H1 (cell line): ENCODE measurements at regions not wholly inside any gene's neighbourhood (a gene's known extent, or its start where the extent isn't known, plus 50 kb on each side); places are given as distances from the start of the nearest gene placed in this dataset.

Experiments used
- EZH2 ChIP-seq: fragments of 200-600 bp; sonication (generic); IDR thresholded peaks from 2 replicates; pipeline ENCODE4 v1.7.1; 2012; ENCODE audit warnings: low read depth, mild to moderate bottlenecking, moderate library complexity, low read length, inconsistent platforms; ENCODE audit not compliant: severe bottlenecking
- GABPA ChIP-seq: IDR thresholded peaks from 2 replicates; pipeline ENCODE4 v1.6.1; 2011; ENCODE audit warnings: mild to moderate bottlenecking, low read length, moderate library complexity, borderline replicate concordance; ENCODE audit not compliant: insufficient read depth
- JUN ChIP-seq: IDR thresholded peaks from 2 replicates; pipeline ENCODE4 v1.6.1; 2011; ENCODE audit warnings: low read depth, mild to moderate bottlenecking, improper control_type of control experiment, low read length
- TF ChIP-seq, protein P1 (sequence below): fragments of 300-600 bp; sonication (generic); IDR thresholded peaks from 2 replicates; pipeline ENCODE4 v1.7.1; 2012; ENCODE audit warnings: low read length, moderate library complexity, mild to moderate bottlenecking, inconsistent platforms; ENCODE audit not compliant: insufficient replicate concordance

DNA sequence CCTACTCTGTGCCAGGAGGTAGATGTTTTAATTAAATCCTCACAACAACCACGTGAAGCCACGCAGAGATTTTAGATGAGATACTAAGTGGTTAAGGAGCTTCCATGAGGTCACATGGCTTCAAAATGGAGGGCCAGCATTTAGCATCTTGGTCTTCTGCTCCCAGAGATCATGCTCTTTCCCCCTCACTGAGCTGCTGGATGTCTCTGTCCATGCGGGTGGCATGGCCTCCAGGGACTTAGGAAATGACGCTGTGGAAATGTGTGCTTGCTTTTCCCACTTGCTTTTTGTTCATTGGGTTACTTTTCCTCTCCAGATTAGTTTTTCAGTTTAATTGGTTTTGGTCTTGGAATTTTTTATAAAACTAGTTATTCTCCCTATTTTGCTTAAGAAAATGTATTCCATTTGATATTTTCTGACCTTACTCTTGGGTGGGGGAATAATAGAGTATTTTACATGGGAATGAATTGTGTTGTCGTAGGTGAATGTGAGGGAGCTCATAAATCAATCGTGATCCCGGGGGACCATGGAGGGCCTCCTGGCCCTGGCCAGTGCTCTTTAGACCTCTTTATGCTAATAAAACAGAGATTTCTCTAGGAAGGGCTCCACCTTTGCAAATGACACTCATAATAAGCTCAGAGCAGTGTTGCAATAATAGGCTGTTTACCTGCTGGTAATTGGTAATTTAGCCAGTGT, 376.0 kb upstream of the ONECUT1 start (continued):
- TF ChIP-seq, protein P1, sequence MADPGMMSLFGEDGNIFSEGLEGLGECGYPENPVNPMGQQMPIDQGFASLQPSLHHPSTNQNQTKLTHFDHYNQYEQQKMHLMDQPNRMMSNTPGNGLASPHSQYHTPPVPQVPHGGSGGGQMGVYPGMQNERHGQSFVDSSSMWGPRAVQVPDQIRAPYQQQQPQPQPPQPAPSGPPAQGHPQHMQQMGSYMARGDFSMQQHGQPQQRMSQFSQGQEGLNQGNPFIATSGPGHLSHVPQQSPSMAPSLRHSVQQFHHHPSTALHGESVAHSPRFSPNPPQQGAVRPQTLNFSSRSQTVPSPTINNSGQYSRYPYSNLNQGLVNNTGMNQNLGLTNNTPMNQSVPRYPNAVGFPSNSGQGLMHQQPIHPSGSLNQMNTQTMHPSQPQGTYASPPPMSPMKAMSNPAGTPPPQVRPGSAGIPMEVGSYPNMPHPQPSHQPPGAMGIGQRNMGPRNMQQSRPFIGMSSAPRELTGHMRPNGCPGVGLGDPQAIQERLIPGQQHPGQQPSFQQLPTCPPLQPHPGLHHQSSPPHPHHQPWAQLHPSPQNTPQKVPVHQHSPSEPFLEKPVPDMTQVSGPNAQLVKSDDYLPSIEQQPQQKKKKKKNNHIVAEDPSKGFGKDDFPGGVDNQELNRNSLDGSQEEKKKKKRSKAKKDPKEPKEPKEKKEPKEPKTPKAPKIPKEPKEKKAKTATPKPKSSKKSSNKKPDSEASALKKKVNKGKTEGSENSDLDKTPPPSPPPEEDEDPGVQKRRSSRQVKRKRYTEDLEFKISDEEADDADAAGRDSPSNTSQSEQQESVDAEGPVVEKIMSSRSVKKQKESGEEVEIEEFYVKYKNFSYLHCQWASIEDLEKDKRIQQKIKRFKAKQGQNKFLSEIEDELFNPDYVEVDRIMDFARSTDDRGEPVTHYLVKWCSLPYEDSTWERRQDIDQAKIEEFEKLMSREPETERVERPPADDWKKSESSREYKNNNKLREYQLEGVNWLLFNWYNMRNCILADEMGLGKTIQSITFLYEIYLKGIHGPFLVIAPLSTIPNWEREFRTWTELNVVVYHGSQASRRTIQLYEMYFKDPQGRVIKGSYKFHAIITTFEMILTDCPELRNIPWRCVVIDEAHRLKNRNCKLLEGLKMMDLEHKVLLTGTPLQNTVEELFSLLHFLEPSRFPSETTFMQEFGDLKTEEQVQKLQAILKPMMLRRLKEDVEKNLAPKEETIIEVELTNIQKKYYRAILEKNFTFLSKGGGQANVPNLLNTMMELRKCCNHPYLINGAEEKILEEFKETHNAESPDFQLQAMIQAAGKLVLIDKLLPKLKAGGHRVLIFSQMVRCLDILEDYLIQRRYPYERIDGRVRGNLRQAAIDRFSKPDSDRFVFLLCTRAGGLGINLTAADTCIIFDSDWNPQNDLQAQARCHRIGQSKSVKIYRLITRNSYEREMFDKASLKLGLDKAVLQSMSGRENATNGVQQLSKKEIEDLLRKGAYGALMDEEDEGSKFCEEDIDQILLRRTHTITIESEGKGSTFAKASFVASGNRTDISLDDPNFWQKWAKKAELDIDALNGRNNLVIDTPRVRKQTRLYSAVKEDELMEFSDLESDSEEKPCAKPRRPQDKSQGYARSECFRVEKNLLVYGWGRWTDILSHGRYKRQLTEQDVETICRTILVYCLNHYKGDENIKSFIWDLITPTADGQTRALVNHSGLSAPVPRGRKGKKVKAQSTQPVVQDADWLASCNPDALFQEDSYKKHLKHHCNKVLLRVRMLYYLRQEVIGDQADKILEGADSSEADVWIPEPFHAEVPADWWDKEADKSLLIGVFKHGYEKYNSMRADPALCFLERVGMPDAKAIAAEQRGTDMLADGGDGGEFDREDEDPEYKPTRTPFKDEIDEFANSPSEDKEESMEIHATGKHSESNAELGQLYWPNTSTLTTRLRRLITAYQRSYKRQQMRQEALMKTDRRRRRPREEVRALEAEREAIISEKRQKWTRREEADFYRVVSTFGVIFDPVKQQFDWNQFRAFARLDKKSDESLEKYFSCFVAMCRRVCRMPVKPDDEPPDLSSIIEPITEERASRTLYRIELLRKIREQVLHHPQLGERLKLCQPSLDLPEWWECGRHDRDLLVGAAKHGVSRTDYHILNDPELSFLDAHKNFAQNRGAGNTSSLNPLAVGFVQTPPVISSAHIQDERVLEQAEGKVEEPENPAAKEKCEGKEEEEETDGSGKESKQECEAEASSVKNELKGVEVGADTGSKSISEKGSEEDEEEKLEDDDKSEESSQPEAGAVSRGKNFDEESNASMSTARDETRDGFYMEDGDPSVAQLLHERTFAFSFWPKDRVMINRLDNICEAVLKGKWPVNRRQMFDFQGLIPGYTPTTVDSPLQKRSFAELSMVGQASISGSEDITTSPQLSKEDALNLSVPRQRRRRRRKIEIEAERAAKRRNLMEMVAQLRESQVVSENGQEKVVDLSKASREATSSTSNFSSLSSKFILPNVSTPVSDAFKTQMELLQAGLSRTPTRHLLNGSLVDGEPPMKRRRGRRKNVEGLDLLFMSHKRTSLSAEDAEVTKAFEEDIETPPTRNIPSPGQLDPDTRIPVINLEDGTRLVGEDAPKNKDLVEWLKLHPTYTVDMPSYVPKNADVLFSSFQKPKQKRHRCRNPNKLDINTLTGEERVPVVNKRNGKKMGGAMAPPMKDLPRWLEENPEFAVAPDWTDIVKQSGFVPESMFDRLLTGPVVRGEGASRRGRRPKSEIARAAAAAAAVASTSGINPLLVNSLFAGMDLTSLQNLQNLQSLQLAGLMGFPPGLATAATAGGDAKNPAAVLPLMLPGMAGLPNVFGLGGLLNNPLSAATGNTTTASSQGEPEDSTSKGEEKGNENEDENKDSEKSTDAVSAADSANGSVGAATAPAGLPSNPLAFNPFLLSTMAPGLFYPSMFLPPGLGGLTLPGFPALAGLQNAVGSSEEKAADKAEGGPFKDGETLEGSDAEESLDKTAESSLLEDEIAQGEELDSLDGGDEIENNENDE = no peak
- TF ChIP-seq GABPA = no peak
- TF ChIP-seq EZH2 = no peak
- TF ChIP-seq JUN = no peak
